Vagina (tissue), 2 donors: ENCODE measurements at regions not wholly inside any gene's neighbourhood (a gene's known extent, or its start where the extent isn't known, plus 50 kb on each side); places are given as distances from the start of the nearest gene placed in this dataset.

ENCODE experiments used
- DNase-seq, 2 donors: peaks; one replicate each; pipeline ENCODE4 v3.0.0-alpha.2; 2017; ENCODE audit errors: extremely low spot score in 2 of 2
- H3K27ac ChIP-seq: fragments of 200-600 bp; sonication (generic); one replicate; pipeline ENCODE4 v1.5.1; 2019
- H3K27me3 ChIP-seq: fragments of 200-600 bp; sonication (generic); one replicate; pipeline ENCODE4 v1.5.1; 2019
- H3K36me3 ChIP-seq, 2 donors: fragments of 200-600 bp; sonication (generic); one replicate each; pipeline ENCODE4 v1.5.1; 2017 to 2019
- H3K4me1 ChIP-seq: fragments of 200-600 bp; sonication (generic); one replicate; pipeline ENCODE4 v1.5.1; 2019
- H3K4me3 ChIP-seq, 2 donors: fragments of 200-600 bp; sonication (generic); 1 replicate in 1 of 2; 2 replicates in 1 of 2; pipeline ENCODE4 v1.5.1; 2016 to 2019
- H3K9me3 ChIP-seq: fragments of 200-600 bp; sonication (generic); one replicate; pipeline ENCODE4 v1.5.1; 2019
- CTCF ChIP-seq, 3 experiments: fragments of 450-650 bp in 2 of 3; fragments of 200-600 bp in 1 of 3; sonication (generic) in 1 of 3; IDR thresholded peaks; one replicate each; pipeline ENCODE4 v1.5.1; 2017 to 2019; ENCODE audit warnings: antibody characterized with exemption in 3 of 3, mild to moderate bottlenecking in 2 of 3, moderate library complexity in 2 of 3
- POLR2A ChIP-seq, 2 donors: fragments of 450-650 bp; IDR thresholded peaks; one replicate each; pipeline ENCODE4 v1.6.1; 2017; ENCODE audit warnings: antibody characterized with exemption in 2 of 2, mild to moderate bottlenecking in 2 of 2, moderate library complexity in 2 of 2
- POLR2AphosphoS5 ChIP-seq, 2 donors: sonication (generic); formaldehyde crosslinking; IDR thresholded peaks; one replicate each; pipeline ENCODE4 v1.9.0; 2017; ENCODE audit warnings: antibody characterized with exemption in 2 of 2, mild to moderate bottlenecking in 2 of 2, low read depth in 1 of 2; ENCODE audit not compliant: insufficient read depth in 1 of 2
- intact Hi-C: fragments of 100-400 bp; cut with DNase I; formaldehyde crosslinking; loops from one replicate; pipeline ENCODE4 v1.15.1; 2023

GRCh38 chrX:40508560-40508959 is 72.2 kb upstream of the ATP6AP2 start:
- TF ChIP-seq POLR2AphosphoS5 (IDR thresholded peaks at IDR 0.05; ENCODE audit: insufficient read depth in 1 of 2, low read depth in 1 of 2) = no peak
- no peak for TF ChIP-seq POLR2A (IDR thresholded peaks at IDR 0.05)
- no peak for TF ChIP-seq CTCF (IDR thresholded peaks at IDR 0.05)
- H3K27me3 ChIP-seq = no peaks in the 10 kb centered on the region
- H3K4me3 ChIP-seq = no peak overlapping the region
- no peak overlapping the region for H3K27ac ChIP-seq
- H3K9me3 ChIP-seq = no peaks in the 10 kb centered on the region
- DNase-seq = no peak
- H3K4me1 ChIP-seq = no peaks in the 10 kb centered on the region
- no peaks in the 10 kb centered on the region for H3K36me3 ChIP-seq
- intact Hi-C loops = no loop called here

DNA sequence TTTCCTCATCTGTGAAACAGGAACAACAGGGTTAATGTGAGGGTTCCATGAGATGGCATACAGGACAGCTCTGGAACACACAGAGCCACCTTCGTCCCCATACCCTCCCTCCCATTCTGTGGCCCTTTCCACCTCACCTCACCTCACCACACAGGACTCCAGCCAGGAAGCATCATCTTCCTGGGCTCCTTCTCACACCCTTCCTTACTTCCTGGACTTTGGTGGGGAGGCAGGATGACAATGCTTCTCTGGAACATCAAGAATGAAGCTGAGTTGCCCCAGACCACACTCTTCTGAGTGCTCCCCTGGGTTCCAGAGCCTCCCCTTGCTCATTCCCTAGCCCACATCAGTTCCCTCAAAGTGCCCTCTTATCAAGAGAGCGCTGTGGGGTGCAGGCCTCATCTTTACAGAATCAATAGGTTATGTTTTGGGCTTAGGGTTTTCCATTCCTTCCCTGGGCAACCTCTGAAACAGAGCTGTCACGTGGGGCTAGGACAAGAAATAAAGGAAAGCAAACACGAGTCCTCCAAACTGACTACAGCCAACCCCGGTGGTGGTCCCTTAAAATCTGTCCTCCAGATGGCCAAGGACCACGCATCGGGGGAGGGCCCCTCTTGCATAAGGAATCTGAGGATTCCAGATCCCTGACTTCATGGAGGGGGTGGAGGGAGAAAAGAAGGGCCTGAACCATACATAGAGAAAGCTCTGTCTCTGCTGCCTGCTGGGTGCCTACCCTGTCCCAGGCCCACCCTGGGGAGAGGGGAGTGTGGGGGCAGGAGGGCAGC is 74.4 kb upstream of the ATP6AP2 start:
- intact Hi-C loops = no loop called here
- H3K4me1 ChIP-seq = no peaks in the 10 kb centered on the region
- no peaks in the 10 kb centered on the region for H3K27me3 ChIP-seq
- no peaks in the 10 kb centered on the region for H3K36me3 ChIP-seq
- TF ChIP-seq POLR2A (IDR thresholded peaks at IDR 0.05) (no peak), CTCF (IDR thresholded peaks at IDR 0.05) (no peak), POLR2AphosphoS5 (IDR thresholded peaks at IDR 0.05; ENCODE audit: insufficient read depth in 1 of 2, low read depth in 1 of 2) (no peak)
- no peak for DNase-seq
- no peak overlapping the region for H3K27ac ChIP-seq
- H3K9me3 ChIP-seq = no peaks in the 10 kb centered on the region
- H3K4me3 ChIP-seq = no peak overlapping the region

DNA sequence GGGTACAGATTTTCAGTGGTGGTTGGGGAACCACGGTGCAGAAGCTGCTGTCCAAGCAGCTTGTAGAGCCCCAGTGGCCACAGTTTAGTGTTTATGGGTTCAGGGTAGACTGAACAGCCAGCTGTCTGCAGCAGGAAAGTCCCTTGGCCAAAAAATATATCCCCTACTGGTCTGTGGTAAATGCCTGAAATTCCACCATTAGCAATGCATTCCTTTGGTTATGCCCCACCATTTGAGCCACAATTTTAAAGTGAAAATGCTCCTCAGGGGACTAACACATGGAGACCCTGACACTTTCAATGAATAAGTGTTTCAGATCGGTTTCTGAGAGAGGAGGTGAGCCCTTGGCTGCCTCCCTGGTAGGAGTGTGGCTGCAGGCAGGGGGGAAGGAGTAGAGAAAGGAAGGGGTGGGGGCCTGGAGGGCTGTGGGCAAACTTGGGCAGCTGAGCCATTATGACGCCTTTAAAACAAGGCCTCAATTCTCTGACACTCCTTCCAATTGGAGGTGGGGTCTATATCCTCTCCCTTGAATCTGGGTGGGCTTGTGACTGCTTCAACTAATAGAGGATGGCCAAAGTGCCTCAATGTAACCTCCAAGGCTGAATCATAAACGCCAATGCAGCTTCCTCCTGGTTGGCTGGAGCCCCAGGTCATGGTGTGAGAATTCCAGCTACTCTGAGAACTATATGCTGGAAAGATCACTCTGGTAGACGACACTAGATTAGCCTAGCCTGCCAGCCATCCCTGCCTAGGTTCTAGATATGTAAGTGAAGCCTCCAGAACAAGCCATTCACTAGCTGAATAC is 75.8 kb upstream of the ATP6AP2 start:
- intact Hi-C loops = no loop called here
- Histone ChIP-seq H3K27me3 (no peaks in the 10 kb centered on the region), H3K36me3 (no peaks in the 10 kb centered on the region), H3K4me1 (no peaks in the 10 kb centered on the region), H3K27ac (no peak overlapping the region), H3K4me3 (no peak overlapping the region), H3K9me3 (no peaks in the 10 kb centered on the region)
- DNase-seq = no peak
- TF ChIP-seq CTCF (IDR thresholded peaks at IDR 0.05) = no peak
- no peak for TF ChIP-seq POLR2AphosphoS5 (IDR thresholded peaks at IDR 0.05; ENCODE audit: insufficient read depth in 1 of 2, low read depth in 1 of 2)

GRCh38 chrX:40503094-40503493 is 77.7 kb upstream of the ATP6AP2 start:
- intact Hi-C loops = no loop called here
- H3K4me3 ChIP-seq = no peak overlapping the region

More at GRCh38 chrX:40503094-40503493, 77.7 kb upstream of the ATP6AP2 start:
- H3K27me3 ChIP-seq = no peaks in the 10 kb centered on the region
- H3K27ac ChIP-seq = no peak overlapping the region
- no peaks in the 10 kb centered on the region for H3K9me3 ChIP-seq
- no peaks in the 10 kb centered on the region for H3K4me1 ChIP-seq
- TF ChIP-seq POLR2AphosphoS5 (IDR thresholded peaks at IDR 0.05; ENCODE audit: insufficient read depth in 1 of 2, low read depth in 1 of 2) (no peak), CTCF (IDR thresholded peaks at IDR 0.05) (no peak), POLR2A (IDR thresholded peaks at IDR 0.05) (no peak)
- H3K36me3 ChIP-seq = no peaks in the 10 kb centered on the region
- DNase-seq = no peak
